ENCODE measurements at regions not wholly inside any gene's neighbourhood (a gene's known extent, or its start where the extent isn't known, plus 50 kb on each side); places are given as distances from the start of the nearest gene placed in this dataset.

DNA sequence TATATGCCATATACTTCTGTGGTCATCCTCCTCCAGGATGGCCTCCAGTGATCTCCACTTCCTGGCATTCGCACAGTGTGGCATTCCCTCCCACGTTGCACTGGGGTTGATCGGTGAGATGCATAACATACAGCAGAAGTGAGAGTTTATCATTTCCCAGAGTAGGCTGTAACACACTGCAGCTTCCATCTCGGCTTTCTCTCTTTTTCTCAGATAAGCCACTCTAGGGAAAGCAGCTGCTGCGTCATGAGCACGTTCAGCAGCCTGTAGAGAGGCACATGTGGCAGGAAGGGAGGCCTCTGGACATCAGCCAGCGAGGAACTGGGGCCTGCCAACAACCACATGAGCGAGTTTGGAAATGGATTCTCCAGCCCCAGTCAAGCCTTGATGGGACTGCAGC is 807.1 kb downstream of the DIAPH3 start:
- no peak overlapping the region for H3K4me2 ChIP-seq (ENCODE audit: low read length)
- no peak overlapping the region for H3K4me3 ChIP-seq (ENCODE audit: low read length)
- no peak overlapping the region for H2AFZ ChIP-seq (ENCODE audit: low read depth, low read length)
- H3K27ac ChIP-seq (ENCODE audit: low read length) = no peak overlapping the region
- H4K20me1 ChIP-seq (ENCODE audit: insufficient read depth) = no peaks in the 10 kb centered on the region
- H3K9me2 ChIP-seq (ENCODE audit: insufficient read depth, low read length) = no peaks in the 10 kb centered on the region
- H3K36me3 ChIP-seq (ENCODE audit: insufficient read depth, low read length) = no peaks in the 10 kb centered on the region
- no peaks in the 10 kb centered on the region for H3K9me3 ChIP-seq (ENCODE audit: low read length)
- H3K79me2 ChIP-seq (replicated peaks; ENCODE audit: insufficient read depth, low read length) = no peaks in the 10 kb centered on the region
- TF ChIP-seq REST (IDR thresholded peaks at IDR 0.05; ENCODE audit: borderline replicate concordance) (no peak), EZH2 (IDR thresholded peaks at IDR 0.05; ENCODE audit: borderline replicate concordance, insufficient read depth, low read length, poor library complexity, severe bottlenecking) (no peak), CTCF (IDR thresholded peaks at IDR 0.05; ENCODE audit: poor library complexity, severe bottlenecking) (no peak), EP300 (conservative IDR thresholded peaks at IDR 0.05; ENCODE audit: poor library complexity, severe bottlenecking) (no peak), POLR2AphosphoS5 (IDR thresholded peaks at IDR 0.05) (no peak), SMC3 (conservative IDR thresholded peaks at IDR 0.05; ENCODE audit: poor library complexity) (no peak), RAD21 (conservative IDR thresholded peaks at IDR 0.05) (no peak), TAF1 (IDR thresholded peaks at IDR 0.05; ENCODE audit: low read depth) (no peak), MXI1 (conservative IDR thresholded peaks at IDR 0.05; ENCODE audit: poor library complexity, severe bottlenecking) (no peak)
- no peak overlapping the region for H3K9ac ChIP-seq (ENCODE audit: low read length)
- peaks cover 6% of the 10 kb centered on the region for H3F3A ChIP-seq (ENCODE audit: insufficient read depth, low read length, poor library complexity, severe bottlenecking)
- no peaks in the 10 kb centered on the region for H3K27me3 ChIP-seq (ENCODE audit: insufficient read depth, low read depth, low read length)

DNA sequence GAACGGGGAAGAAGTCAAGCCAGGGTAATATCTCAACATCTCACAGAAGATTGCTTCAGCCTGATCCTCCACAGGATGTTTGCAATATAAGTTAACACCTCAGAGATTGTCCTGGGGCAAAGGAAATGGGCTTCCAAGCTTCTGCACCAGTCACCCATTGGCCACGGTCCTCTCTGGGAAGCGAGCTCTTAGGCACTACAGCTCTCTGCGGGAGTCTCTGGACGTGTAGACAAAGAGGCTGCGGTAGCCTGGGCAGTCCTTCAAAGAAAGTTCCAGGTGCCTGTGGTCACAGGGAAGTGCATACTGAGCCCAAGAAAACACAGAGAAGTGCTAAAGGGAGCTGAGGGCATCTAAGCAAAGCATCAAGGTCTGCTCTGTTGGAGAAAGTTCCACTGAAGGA is 805.7 kb downstream of the DIAPH3 start:
- H3K4me3 ChIP-seq (ENCODE audit: low read length) = no peak overlapping the region
- H2AFZ ChIP-seq (ENCODE audit: low read depth, low read length) = no peak overlapping the region
- H3K27ac ChIP-seq (ENCODE audit: low read length) = no peak overlapping the region
- H3F3A ChIP-seq (ENCODE audit: insufficient read depth, low read length, poor library complexity, severe bottlenecking) = no peaks in the 10 kb centered on the region
- H3K27me3 ChIP-seq (ENCODE audit: insufficient read depth, low read depth, low read length) = no peaks in the 10 kb centered on the region
- H3K9me3 ChIP-seq (ENCODE audit: low read length) = no peaks in the 10 kb centered on the region
- H3K36me3 ChIP-seq (ENCODE audit: insufficient read depth, low read length) = no peaks in the 10 kb centered on the region
- H3K4me2 ChIP-seq (ENCODE audit: low read length) = no peak overlapping the region
- TF ChIP-seq EP300 (conservative IDR thresholded peaks at IDR 0.05; ENCODE audit: poor library complexity, severe bottlenecking) = no peak
- no peak for TF ChIP-seq REST (IDR thresholded peaks at IDR 0.05; ENCODE audit: borderline replicate concordance)
- TF ChIP-seq CTCF (IDR thresholded peaks at IDR 0.05; ENCODE audit: poor library complexity, severe bottlenecking) = no peak
- no peak for TF ChIP-seq POLR2AphosphoS5 (IDR thresholded peaks at IDR 0.05)
- no peak for TF ChIP-seq TAF1 (IDR thresholded peaks at IDR 0.05; ENCODE audit: low read depth)
- TF ChIP-seq SMC3 (conservative IDR thresholded peaks at IDR 0.05; ENCODE audit: poor library complexity) = no peak
- no peak for TF ChIP-seq RAD21 (conservative IDR thresholded peaks at IDR 0.05)
- no peak for TF ChIP-seq MXI1 (conservative IDR thresholded peaks at IDR 0.05; ENCODE audit: poor library complexity, severe bottlenecking)
- no peak for TF ChIP-seq EZH2 (IDR thresholded peaks at IDR 0.05; ENCODE audit: borderline replicate concordance, insufficient read depth, low read length, poor library complexity, severe bottlenecking)
- H3K9ac ChIP-seq (ENCODE audit: low read length) = no peak overlapping the region
- no peaks in the 10 kb centered on the region for H3K9me2 ChIP-seq (ENCODE audit: insufficient read depth, low read length)
- H4K20me1 ChIP-seq (ENCODE audit: insufficient read depth) = no peaks in the 10 kb centered on the region
- no peaks in the 10 kb centered on the region for H3K79me2 ChIP-seq (replicated peaks; ENCODE audit: insufficient read depth, low read length)
